OCI-LY3 (cell line): ENCODE measurements at regions not wholly inside any gene's neighbourhood (a gene's known extent, or its start where the extent isn't known, plus 50 kb on each side); places are given as distances from the start of the nearest gene placed in this dataset.

Experiments used
- H2AFZ ChIP-seq: fragments of 200-600, 300-600 bp; shearing (Covaris generic); 2 replicates; pipeline ENCODE4 v1.6.0; 2014; ENCODE audit warnings: antibody characterized with exemption, low read depth, low read length
- H3K27ac ChIP-seq: fragments of 200-600, 300-600 bp; sonication (generic); 2 replicates; pipeline ENCODE4 v1.5.1; 2014; ENCODE audit warnings: mild to moderate bottlenecking, low read length, moderate library complexity, mixed read lengths
- H3K27me3 ChIP-seq: fragments of 200-600, 300-600 bp; sonication (generic); 2 replicates; pipeline ENCODE4 v1.6.1; 2014; ENCODE audit warnings: low read depth, low read length, mixed read lengths
- H3K36me3 ChIP-seq: fragments of 200-600, 300-600 bp; sonication (generic); replicated peaks from 2 replicates; pipeline ENCODE3; 2014; ENCODE audit warnings: low read depth, low read length, mixed read lengths
- H3K4me1 ChIP-seq: fragments of 300-600, 200-600 bp; sonication (generic); 2 replicates; pipeline ENCODE4 v1.6.1; 2014; ENCODE audit warnings: low read length, mixed read lengths
- H3K4me2 ChIP-seq: fragments of 200-600, 300-600 bp; sonication (generic); 2 replicates; pipeline ENCODE4 v1.6.1; 2014; ENCODE audit warnings: low read length, mixed read lengths
- H3K4me3 ChIP-seq: fragments of 300-600, 200-600 bp; sonication (generic); 2 replicates; pipeline ENCODE4 v1.5.1; 2014; ENCODE audit warnings: antibody characterized with exemption, mild to moderate bottlenecking, low read length, moderate library complexity
- H3K79me2 ChIP-seq: fragments of 300-600, 200-600 bp; shearing (Covaris generic); 2 replicates; pipeline ENCODE4 v1.6.1; 2014; ENCODE audit warnings: mild to moderate bottlenecking, low read length, mixed read lengths
- H3K9ac ChIP-seq: fragments of 300-600, 200-600 bp; shearing (Covaris generic); 2 replicates; pipeline ENCODE4 v1.6.0; 2014; ENCODE audit warnings: mild to moderate bottlenecking, low read length, moderate library complexity
- H3K9me3 ChIP-seq: fragments of 200-600, 300-600 bp; shearing (Covaris generic); 2 replicates; pipeline ENCODE4 v1.6.1; 2014; ENCODE audit warnings: low read length, mixed read lengths; ENCODE audit not compliant: insufficient read depth
- H4K20me1 ChIP-seq: fragments of 200-600, 300-600 bp; sonication (generic); 2 replicates; pipeline ENCODE4 v1.6.1; 2016; ENCODE audit warnings: low read length, mixed read lengths; ENCODE audit not compliant: insufficient read depth
- EZH2phosphoT487 ChIP-seq: fragments of 200-600 bp; shearing (Covaris generic); IDR thresholded peaks from 2 replicates; pipeline ENCODE4 v1.6.1; 2018; ENCODE audit warnings: antibody characterized with exemption, mixed run types, low read depth
- TF ChIP-seq, protein P1 (sequence below): fragments of 200-600, 300-600 bp; sonication (generic); IDR thresholded peaks from 2 replicates; pipeline ENCODE4 v1.5.1; 2014; ENCODE audit warnings: antibody characterized with exemption, low read length, low read depth

GRCh38 chr1:192913683-192914082 is 104.8 kb downstream of the RGS2 start:
- TF ChIP-seq, protein P1, sequence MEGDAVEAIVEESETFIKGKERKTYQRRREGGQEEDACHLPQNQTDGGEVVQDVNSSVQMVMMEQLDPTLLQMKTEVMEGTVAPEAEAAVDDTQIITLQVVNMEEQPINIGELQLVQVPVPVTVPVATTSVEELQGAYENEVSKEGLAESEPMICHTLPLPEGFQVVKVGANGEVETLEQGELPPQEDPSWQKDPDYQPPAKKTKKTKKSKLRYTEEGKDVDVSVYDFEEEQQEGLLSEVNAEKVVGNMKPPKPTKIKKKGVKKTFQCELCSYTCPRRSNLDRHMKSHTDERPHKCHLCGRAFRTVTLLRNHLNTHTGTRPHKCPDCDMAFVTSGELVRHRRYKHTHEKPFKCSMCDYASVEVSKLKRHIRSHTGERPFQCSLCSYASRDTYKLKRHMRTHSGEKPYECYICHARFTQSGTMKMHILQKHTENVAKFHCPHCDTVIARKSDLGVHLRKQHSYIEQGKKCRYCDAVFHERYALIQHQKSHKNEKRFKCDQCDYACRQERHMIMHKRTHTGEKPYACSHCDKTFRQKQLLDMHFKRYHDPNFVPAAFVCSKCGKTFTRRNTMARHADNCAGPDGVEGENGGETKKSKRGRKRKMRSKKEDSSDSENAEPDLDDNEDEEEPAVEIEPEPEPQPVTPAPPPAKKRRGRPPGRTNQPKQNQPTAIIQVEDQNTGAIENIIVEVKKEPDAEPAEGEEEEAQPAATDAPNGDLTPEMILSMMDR, result no peak
- no peak for TF ChIP-seq EZH2phosphoT487
- no peaks in the 10 kb centered on the region for H3K4me1 ChIP-seq

GRCh38 chr1:192914092-192914491 is 105.3 kb downstream of the RGS2 start:
- H3K4me1 ChIP-seq, result no peaks in the 10 kb centered on the region
- no peaks in the 10 kb centered on the region for H4K20me1 ChIP-seq
- H3K4me3 ChIP-seq, result no peak overlapping the region
- no peak overlapping the region for H3K27ac ChIP-seq
- no peaks in the 10 kb centered on the region for H3K36me3 ChIP-seq
- no peak overlapping the region for H3K4me2 ChIP-seq
- TF ChIP-seq, protein P1, result no peak
- no peak for TF ChIP-seq EZH2phosphoT487
- H3K9me3 ChIP-seq, result no peaks in the 10 kb centered on the region
- no peaks in the 10 kb centered on the region for H3K79me2 ChIP-seq
- H3K9ac ChIP-seq, result no peak overlapping the region
- H2AFZ ChIP-seq, result no peak overlapping the region
- no peaks in the 10 kb centered on the region for H3K27me3 ChIP-seq

More at GRCh38 chr1:192913683-192914082, 104.8 kb downstream of the RGS2 start:
- Histone ChIP-seq H3K9me3 (no peaks in the 10 kb centered on the region), H2AFZ (no peak overlapping the region), H4K20me1 (no peaks in the 10 kb centered on the region), H3K4me3 (no peak overlapping the region), H3K27ac (no peak overlapping the region), H3K4me2 (no peak overlapping the region), H3K79me2 (no peaks in the 10 kb centered on the region), H3K9ac (no peak overlapping the region), H3K36me3 (no peaks in the 10 kb centered on the region), H3K27me3 (no peaks in the 10 kb centered on the region)

- H3K9me3 ChIP-seq, result no peaks in the 10 kb centered on the region
- no peak overlapping the region for H3K4me3 ChIP-seq
- TF ChIP-seq, protein P1, result no peak
- no peak for TF ChIP-seq EZH2phosphoT487
Measured at GRCh38 chr1:192914696-192915095, 105.9 kb downstream of the RGS2 start.

DNA sequence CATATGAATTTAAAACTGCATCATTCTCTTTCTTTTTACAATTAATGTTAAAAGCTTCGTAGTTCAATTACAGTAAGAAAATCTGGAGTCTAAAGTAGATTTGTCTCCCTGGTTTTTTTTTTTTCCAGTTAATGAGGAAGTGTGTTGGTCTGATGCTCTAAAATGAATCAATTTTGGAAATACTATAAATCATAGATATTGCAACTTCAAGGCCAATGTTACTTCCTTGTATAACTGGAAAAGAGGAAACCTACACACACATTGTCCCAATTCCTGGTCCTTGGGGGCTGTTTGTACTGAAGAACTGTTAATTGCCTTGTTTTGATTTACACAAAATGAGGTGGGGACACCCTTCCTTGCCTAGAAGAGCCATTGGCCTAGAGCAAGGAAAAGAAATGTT is 107.2 kb downstream of the RGS2 start:
- Histone ChIP-seq H3K79me2 (no peaks in the 10 kb centered on the region), H3K27me3 (no peaks in the 10 kb centered on the region), H4K20me1 (no peaks in the 10 kb centered on the region), H3K36me3 (no peaks in the 10 kb centered on the region), H2AFZ (no peak overlapping the region), H3K4me2 (no peak overlapping the region), H3K4me3 (no peak overlapping the region), H3K4me1 (no peaks in the 10 kb centered on the region), H3K27ac (no peak overlapping the region), H3K9ac (no peak overlapping the region), H3K9me3 (no peaks in the 10 kb centered on the region)
- TF ChIP-seq EZH2phosphoT487, result no peak
- TF ChIP-seq, protein P1, result no peak

More at GRCh38 chr1:192914696-192915095, 105.9 kb downstream of the RGS2 start:
- Histone ChIP-seq H3K36me3 (no peaks in the 10 kb centered on the region), H3K9ac (no peak overlapping the region), H4K20me1 (no peaks in the 10 kb centered on the region), H3K27ac (no peak overlapping the region), H2AFZ (no peak overlapping the region), H3K4me2 (no peak overlapping the region), H3K79me2 (no peaks in the 10 kb centered on the region), H3K27me3 (no peaks in the 10 kb centered on the region), H3K4me1 (no peaks in the 10 kb centered on the region)
